G401 (cell line): ENCODE measurements at regions not wholly inside any gene's neighbourhood (a gene's known extent, or its start where the extent isn't known, plus 50 kb on each side); places are given as distances from the start of the nearest gene placed in this dataset.
A peak's percentile ranks its signal among the peaks of the same experiment; 100 is the strongest.
"Not testable (repeated sequence)": the region's sequence is repeated elsewhere in the genome, so short reads cannot be mapped to it uniquely, and the experiment has no call there.

Experiments used
- DNase-seq: peaks from one replicate; pipeline ENCODE4 v3.0.0-alpha.2; 2015; ENCODE audit warnings: low spot score
- in situ Hi-C: cut with HindIII; loops from 2 replicates; pipeline ENCODE4 v1.10.0; 2016; ENCODE audit warnings: low sequenced_read_pairs, mixed read lengths

DNA sequence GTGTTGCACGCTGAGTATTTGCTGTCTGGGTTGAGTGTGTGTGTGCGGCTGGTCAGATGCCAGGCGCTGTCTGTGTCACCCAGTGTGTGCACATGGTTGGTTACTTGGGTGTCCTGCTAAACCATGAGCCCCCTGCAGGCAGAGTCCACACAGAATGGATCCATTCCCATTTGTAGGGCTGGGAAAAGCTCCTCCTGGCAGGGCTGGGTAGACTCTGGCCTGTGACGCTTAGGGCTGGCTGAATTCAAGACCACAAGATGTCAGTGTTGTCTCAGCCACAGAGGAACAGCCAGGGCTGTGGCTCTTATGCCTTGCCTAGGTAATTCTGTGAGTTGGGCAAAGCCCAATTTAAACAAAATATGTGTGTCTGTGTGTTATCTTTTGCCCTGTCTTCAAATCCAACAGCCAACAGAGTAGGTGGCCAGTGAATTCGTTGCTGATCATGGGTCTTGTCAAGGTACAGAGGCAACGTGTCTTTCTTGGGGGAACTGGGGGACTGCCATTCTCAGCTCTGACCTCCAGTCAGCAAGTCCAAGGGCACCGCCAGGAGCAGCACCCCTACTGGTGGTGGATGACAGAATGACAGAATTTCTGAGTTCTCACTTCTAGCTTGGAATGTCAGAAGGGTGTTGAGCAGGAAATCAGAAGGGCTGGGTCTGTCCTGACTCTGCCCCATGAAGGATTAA lies 285.1 kb downstream of the CCSER2 start:
- peak; percentile 68 for DNase-seq
- in situ Hi-C loops: no loop called here

DNA sequence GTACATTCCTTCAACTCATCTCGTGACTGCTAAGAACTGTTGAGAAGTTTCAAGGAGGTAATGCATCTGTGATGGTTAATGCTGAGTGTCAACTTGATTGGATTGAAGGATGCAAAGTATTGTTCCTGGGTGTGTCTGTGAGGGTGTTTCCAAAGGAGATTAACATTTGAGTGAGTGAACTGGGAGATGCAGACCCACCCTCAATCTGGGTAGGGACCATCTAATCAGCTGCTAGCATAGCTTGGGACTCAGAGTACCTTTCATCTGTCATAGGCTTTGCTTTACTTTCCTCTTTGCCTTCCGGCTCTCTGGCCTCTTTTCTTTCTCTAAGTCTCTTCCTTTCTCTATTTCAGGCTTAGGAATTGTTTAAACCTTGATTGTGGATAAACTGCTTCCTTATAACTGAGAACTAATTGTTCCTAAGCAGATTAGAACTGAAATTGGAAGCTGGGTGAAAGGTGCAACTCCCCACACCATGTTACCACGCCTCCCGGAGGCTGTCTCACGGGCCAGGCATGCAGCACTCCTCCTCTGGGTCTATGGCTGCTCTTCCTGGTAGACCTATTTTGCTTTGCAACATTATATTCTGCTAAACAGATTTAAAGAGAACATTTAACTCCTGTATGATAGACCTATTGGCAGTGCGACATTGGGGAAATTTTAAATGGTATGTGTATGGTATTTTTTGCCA lies 298.2 kb downstream of the CCSER2 start:
- in situ Hi-C loops: no loop called here
- no peak for DNase-seq

DNA sequence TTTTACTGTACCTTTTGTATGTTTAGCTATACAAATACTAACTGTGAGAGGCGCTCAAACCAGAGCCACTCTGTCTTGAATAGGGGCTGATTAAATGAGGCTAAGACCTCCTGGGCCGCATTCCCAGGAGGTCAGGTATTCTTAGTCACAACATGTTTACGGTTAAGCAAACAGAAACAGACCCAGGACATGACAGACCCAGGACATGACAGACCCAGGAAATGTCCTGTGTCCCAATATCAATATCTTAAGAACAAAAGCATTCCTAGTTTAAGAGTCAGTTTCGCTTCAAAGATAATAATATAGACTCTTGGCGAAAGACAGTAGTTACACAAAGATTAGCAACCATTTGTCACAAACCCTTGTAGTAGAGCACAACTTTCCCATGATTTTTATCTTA lies 304.5 kb downstream of the CCSER2 start:
- DNase-seq: no peak
- in situ Hi-C loops: no loop called here

GRCh38 chr10:84634636-84635035 lies 306.2 kb downstream of the CCSER2 start:
- in situ Hi-C loops: no loop called here
- DNase-seq: no peak

DNA sequence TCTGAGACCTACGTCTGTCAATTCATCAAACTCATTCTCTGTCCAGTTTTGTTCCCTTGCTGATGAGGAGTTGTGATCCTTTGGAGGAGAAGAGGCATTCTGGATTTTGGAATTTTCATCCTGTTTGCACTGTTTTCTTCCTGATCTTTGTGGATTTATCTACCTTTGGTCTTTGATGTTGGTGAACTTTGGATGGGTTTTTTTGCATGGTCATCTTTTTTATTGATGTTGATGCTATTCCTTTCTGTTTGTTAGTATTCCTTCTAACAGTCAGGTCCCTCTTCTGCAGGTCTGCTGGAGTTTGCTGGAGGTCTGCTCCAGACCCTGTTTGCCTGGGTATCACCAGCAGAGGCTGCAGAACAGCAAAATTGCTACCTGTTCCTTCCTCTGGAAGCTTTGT lies 322.2 kb downstream of the CCSER2 start:
- in situ Hi-C loops, DNase-seq: not testable (repeated sequence)

DNA sequence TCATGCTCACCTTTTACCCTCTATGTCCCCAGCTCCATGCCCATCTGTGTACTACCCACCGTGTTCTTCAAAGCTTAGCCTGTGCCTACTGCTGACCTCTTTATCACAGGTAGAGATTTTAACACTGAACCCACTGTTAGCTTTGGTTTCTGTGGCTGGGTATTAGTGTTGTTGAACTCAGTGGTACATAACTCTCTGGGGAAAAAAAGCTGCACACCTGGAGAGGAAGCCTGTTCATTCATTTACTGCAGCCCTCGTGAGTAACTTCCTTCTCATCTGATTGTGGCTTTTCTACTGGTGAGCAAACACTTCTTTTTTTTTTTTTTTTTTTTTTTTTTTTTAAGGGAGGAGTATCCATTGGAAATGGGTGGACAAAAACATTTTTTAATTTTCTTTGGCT lies 326.3 kb downstream of the CCSER2 start:
- in situ Hi-C loops: no loop called here
- DNase-seq: no peak

DNA sequence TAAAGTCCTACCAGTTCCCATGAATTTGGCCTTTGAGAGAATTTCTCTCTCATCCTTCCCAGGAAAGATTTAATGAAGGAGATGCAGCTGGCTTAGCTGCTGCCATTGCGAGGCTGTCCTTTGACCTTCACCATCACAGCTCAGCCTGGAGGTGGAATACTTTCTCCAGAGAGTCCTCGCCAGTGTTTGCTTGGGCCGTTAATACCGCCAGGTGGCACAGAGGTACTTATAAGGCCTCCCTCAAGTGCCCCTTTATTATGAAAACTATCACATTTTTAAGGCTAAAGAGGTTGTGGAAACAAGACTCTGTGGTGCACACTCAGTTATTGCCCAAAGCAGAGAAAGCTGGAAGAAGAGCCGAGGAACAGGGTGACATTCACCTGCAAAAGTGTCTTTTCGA lies 330.6 kb downstream of the CCSER2 start:
- in situ Hi-C loops: no loop called here
- DNase-seq: no peak

DNA sequence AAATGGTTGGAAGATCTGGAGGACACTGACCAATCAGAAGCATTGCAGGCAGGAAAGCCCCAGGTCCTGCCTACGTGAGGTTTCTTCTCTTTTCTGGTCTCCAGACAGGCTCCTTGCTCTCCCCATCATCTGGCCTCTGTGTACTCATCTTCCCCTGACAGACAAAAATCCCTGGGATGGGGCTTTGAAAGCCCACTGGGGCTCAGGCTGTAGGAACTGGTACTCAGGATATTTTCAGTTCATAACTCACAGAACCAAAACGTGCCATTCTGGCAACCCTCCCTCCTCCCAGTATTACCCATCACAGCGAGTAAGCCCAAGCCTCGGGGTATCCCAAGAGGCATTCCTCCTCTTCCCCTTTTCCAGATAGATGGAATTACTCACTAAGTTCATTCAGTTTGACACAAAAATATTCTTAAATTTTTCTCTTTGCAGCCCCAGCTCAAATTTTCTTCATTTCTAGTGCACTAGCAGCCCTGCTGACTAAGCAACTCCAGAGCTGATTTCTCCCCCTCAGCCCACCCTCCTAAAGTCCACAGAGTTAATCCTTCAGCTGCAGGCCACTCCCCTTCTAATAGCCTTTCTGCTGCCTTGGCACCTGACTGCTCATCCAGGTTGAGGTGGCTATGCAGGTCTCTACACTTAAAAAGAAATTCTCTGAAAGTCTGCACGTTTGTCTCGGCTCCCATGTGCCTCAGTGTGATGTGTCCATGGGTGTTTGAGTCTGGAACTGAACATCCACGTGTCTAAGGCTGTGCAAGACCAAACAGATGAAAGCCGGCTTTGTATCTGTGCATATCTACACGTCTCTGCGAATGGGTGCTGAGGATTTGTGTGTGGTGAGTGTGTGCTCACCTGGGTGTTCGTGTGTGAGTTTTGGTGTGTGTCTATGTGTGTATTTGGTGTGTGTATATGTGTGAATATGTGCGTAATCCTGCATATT lies 331.4 kb downstream of the CCSER2 start:
- no peak for DNase-seq
- in situ Hi-C loops: no loop called here

- DNase-seq: no peak
- in situ Hi-C loops: no loop called here
These were observed 332.2 kb downstream of the CCSER2 start for GRCh38 chr10:84660450-84661159.

GRCh38 chr10:84665211-84665610 lies 336.8 kb downstream of the CCSER2 start:
- in situ Hi-C loops: no loop called here
- no peak for DNase-seq

GRCh38 chr10:84665883-84666463 lies 337.6 kb downstream of the CCSER2 start:
- in situ Hi-C loops: no loop called here
- peak; percentile 2 for DNase-seq

DNA sequence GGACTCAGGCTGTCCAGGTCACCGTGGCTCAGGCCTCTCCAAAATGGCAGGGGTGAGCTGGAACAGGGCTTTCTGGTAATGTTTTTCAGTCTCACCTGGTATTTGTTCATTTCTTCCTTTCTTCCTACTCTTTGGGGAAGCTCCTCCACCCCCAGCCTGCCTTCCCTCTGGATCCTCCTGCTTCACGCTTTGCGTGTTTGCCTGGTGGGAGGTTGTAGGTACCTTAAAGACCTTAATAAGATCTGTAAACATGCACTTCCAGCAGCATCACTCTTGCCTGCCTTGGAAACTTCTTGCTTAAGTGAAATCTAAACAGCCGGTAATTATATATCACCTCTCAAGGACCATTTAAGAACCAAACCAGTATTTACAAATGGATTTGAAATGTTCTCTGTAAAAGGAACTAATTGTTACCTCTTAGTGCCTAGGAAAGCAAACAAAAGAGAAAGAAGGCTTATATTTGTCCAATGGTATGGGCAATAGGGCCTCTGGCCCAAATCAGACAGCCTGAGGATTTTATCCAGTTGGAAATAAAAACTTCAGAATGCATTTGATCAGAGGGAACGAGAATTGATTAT lies 339.9 kb downstream of the CCSER2 start:
- DNase-seq: no peak
- in situ Hi-C loops: no loop called here

DNA sequence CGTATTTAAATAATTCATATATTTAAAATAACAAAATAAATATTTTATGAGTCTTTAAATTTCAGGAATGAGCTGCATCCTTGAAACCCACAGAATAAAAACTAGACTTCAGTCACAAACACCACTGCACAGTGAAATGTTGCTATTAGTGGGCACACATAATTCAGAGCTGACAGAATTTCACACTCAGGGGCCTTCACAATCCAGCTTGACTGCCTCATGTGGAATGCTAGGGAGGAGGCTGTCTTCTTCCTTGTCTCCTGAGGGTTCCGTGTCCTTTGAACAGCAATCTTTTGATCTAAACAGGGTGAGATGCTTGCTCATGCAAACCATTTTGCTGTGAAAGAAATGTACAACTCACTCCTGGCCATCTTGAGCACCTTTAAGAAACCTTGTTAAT lies 346.7 kb downstream of the CCSER2 start:
- no peak for DNase-seq
- in situ Hi-C loops: no loop called here

DNA sequence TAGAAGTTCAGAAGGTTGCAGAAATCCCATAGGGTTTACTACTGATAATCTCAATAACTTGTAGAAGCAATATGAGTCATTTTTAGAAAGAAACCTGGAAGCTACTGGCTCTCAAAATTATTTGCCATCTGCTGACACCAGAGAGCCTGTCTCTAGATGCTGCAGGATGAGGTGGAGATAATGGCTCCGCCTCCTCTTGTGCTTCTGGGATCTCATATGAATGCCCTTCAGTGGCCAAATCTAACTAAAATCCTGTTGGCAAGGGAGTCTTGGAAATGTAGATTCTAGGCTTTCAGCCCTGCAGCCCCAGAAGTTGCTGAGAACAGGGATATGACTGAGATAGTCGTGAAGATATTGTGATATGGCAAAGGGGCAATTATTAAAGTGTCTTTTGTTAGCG lies 348.1 kb downstream of the CCSER2 start:
- in situ Hi-C loops: no loop called here
- DNase-seq: no peak

- DNase-seq: no peak
- in situ Hi-C loops: no loop called here
These were observed 353.4 kb downstream of the CCSER2 start for GRCh38 chr10:84681781-84682180.

DNA sequence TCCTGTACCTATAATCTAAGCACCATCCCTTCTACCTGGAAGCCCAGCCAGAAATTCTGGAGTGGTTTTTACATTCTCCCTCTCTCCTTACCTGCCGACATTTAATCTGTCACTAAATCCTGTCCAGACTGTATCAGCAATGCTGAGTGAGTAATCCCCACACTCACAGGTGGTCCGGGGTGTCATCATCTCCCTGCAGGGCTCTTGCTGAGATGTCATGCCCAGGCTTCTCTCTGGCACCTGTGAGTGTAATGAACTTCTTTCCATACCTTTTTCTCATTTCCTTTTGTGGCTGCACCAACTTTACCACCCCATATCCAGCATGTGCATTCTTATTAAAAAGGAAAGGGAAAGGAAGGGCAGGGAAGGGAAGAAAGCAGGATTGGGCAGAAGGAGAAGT lies 355.2 kb downstream of the CCSER2 start:
- in situ Hi-C loops: no loop called here

DNA sequence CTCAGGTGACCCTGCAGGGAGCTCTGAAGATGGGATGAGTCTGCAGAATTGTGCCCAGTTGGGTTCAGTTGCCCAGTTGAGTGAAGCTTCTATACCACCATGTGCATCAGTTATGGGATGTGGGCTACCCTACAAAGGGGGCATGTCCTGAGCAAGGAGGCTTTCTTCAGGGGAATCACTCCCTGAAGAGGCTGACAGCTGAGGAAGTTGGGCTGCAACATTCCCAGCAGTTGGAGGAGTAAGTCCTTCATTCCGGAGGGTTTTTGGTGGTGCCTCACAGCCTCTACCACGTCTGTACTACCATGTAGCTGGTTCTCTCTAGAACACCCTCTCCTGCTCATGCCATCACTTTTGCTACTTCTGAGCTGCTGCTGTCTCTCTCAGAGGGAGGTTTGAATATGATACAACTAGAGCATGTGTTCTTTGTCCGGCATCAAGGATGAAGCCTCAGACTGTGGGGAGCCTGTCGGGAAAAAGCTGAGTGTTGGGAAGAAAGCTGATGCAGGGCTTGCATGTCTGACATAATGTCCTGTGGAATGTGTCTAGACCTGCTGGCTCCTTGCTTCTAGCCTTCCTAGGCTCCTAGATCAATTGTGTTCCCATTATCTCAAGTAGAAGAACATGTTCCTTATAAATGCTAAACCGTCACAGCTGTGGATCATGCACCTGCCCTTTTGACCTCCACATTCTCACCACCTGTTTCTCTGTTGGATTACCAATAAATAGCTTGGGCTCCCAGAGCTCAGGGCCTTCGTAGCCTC lies 355.8 kb downstream of the CCSER2 start:
- DNase-seq: no peak
- in situ Hi-C loops: no loop called here

More for the DNA sequence above, 355.2 kb downstream of the CCSER2 start:
- DNase-seq: no peak

DNA sequence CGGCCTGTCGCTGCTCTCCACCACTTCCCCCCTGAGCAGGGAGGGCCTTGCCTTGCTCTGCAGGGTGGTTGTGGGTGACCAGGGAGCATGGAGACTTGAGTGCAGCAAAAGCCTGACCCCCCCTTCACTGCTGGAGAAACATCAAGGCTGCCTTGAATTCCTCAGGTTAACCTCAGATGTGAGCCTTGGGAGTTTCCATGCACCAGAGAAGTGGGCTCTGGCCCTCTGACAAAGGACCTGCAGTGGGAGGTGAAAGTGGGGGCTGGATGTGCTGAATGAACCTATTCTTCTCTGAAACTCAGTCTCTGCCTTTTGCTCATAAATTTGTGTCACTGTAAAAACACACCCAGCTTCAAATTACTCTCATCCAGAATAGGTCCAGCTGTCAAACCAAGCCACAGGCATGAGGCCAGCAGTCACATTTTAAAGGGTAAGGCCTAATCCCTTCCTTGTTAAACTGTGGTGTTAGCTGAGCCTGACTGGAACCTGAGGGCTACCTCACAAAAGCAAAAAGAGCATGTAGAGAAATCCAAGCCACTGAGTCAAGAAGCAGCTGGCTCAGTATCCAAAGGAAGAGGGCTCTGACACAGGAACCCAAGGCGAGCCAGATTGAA lies 356.8 kb downstream of the CCSER2 start:
- in situ Hi-C loops: no loop called here
- DNase-seq: no peak
